HepG2 (cell line): ENCODE measurements at regions not wholly inside any gene's neighbourhood (a gene's known extent, or its start where the extent isn't known, plus 50 kb on each side); places are given as distances from the start of the nearest gene placed in this dataset.

Experiments used
- FOXK1 ChIP-seq: sonication (generic); formaldehyde crosslinking; IDR thresholded peaks from 2 replicates; pipeline ENCODE4 v1.4.0; 2020; ENCODE audit warnings: low read depth, missing genetic modification reagents, borderline replicate concordance
- KAT8 ChIP-seq: IDR thresholded peaks from 2 replicates; pipeline ENCODE4 v1.6.1; 2016; ENCODE audit warnings: missing genetic modification reagents, missing compliant biosample characterization
- KDM4B ChIP-seq: sonication (generic); formaldehyde crosslinking; IDR thresholded peaks from 2 replicates; pipeline ENCODE4 v1.4.0; 2020; ENCODE audit warnings: missing genetic modification reagents
- MEIS1 ChIP-seq: sonication (generic); formaldehyde crosslinking; IDR thresholded peaks from 2 replicates; pipeline ENCODE4 v1.9.0; 2021; ENCODE audit warnings: mild to moderate bottlenecking, missing genetic modification reagents, moderate library complexity, borderline replicate concordance
- MIER2 ChIP-seq: IDR thresholded peaks from 2 replicates; pipeline ENCODE4 v1.6.1; 2016; ENCODE audit warnings: missing biosample characterization, missing genetic modification reagents
- MXD4 ChIP-seq: IDR thresholded peaks from 2 replicates; pipeline ENCODE4 v1.6.1; 2016; ENCODE audit warnings: mild to moderate bottlenecking, missing biosample characterization, missing genetic modification reagents
- NAIF1 ChIP-seq: sonication (generic); formaldehyde crosslinking; IDR thresholded peaks from 2 replicates; pipeline ENCODE4 v1.5.0; 2020; ENCODE audit warnings: mild to moderate bottlenecking, missing genetic modification reagents, borderline replicate concordance
- SMAD9 ChIP-seq: sonication (generic); formaldehyde crosslinking; IDR thresholded peaks from 2 replicates; pipeline ENCODE4 v1.5.1; 2020; ENCODE audit warnings: mild to moderate bottlenecking, missing genetic modification reagents
- ZFAT ChIP-seq: sonication (generic); formaldehyde crosslinking; conservative IDR thresholded peaks from 2 replicates; pipeline ENCODE4 v1.8.1; 2023; ENCODE audit warnings: missing genetic modification reagents, inconsistent platforms
- ZFP36L2 ChIP-seq: sonication (generic); formaldehyde crosslinking; IDR thresholded peaks from 2 replicates; pipeline ENCODE4 v1.4.0; 2020; ENCODE audit warnings: missing genetic modification reagents
- ZKSCAN1 ChIP-seq: fragments of 150-350 bp; IDR thresholded peaks from 2 replicates; pipeline ENCODE4 v1.6.1; 2014; ENCODE audit warnings: low read length
- ZNF20 ChIP-seq: sonication (generic); formaldehyde crosslinking; IDR thresholded peaks from 2 replicates; pipeline ENCODE4 v1.4.0; 2020; ENCODE audit warnings: mild to moderate bottlenecking, moderate library complexity, missing genetic modification reagents
- ZNF264 ChIP-seq: sonication (generic); formaldehyde crosslinking; IDR thresholded peaks from 2 replicates; pipeline ENCODE4 v1.4.0; 2020; ENCODE audit warnings: missing genetic modification reagents
- ZNF678 ChIP-seq: sonication (generic); formaldehyde crosslinking; IDR thresholded peaks from 2 replicates; pipeline ENCODE4 v1.4.0; 2020; ENCODE audit warnings: mild to moderate bottlenecking, missing genetic modification reagents
- ZSCAN29 ChIP-seq: sonication (generic); formaldehyde crosslinking; conservative IDR thresholded peaks from 2 replicates; pipeline ENCODE4 v1.4.0; 2020; ENCODE audit warnings: mild to moderate bottlenecking, missing genetic modification reagents
- TF ChIP-seq, protein P1 (sequence below): sonication (generic); formaldehyde crosslinking; IDR thresholded peaks from 2 replicates; pipeline ENCODE4 v1.4.0; 2020; ENCODE audit warnings: missing genetic modification reagents, borderline replicate concordance
- TF ChIP-seq, protein P2 (sequence below): sonication (generic); formaldehyde crosslinking; IDR thresholded peaks from 2 replicates; pipeline ENCODE4 v1.5.1; 2020; ENCODE audit warnings: missing genetic modification reagents, mild to moderate bottlenecking, borderline replicate concordance
- TF ChIP-seq, protein P3 (sequence below): sonication (generic); formaldehyde crosslinking; IDR thresholded peaks from 2 replicates; pipeline ENCODE4 v1.4.0; 2020; ENCODE audit warnings: mild to moderate bottlenecking, missing genetic modification reagents
- TF ChIP-seq, protein P4 (sequence below): sonication (generic); formaldehyde crosslinking; IDR thresholded peaks from 2 replicates; pipeline ENCODE4 v1.9.0; 2022; ENCODE audit warnings: missing genetic modification reagents, mild to moderate bottlenecking, borderline replicate concordance
- TF ChIP-seq, protein P5 (sequence below): fragments of 450-650 bp; IDR thresholded peaks from 2 replicates; pipeline ENCODE4 v1.6.1; 2016

DNA sequence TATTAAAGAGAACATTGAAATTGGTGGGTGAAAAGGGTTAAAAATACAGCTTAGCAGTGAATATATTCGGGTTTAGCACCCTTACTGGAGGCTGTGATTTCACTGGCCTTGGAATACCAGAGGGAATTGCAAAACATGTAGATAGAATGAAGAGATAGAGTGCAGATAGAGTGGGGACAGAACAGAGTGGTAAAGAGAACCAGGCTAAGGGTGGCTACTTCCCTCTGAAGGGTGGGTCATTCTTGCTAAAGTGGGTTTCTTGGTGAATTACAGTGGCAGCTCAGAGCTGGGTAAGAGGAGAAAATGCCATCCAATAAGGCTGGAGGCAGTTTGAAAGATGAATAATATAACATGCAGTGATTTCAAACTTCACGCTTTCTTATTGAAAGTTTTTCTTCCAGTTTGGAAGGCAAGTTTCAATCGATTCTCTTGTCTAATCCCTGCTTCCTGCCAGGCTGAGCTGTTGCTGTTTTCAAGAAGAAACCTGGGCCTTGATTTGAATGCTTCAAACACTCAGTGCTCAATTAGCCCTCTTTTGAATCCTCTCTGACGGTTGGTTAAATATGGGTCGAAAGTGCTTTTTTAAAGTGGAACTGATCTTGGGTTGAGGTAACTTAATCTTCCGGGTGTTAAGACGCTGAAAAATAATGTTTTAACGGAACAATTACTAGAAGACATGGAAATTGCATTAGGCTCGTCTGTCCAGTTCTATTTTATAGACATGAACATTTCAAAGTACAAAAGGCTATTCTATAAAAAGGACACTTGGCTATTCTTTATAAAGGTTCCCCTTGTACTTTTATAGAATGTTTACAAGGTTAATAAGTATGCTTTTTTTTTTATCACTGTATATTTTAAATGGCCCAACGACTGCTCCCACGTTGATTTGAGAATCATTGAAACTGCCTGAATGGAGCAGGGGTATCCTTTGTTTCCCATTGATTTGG is 203.3 kb downstream of the BCAS1 start (continued):
- TF ChIP-seq ZNF678 (no peak), MIER2 (CRISPR knock-in tag) (peak; percentile 7; the same call in 1 of the 2 replicates), KAT8 (peak; percentile 25; the same call in 1 of the 2 replicates), SMAD9 (CRISPR knock-in tag) (no peak), MEIS1 (CRISPR knock-in tag) (no peak), NAIF1 (CRISPR knock-in tag) (no peak), ZKSCAN1 (no peak), ZFP36L2 (CRISPR knock-in tag) (no peak), ZNF20 (CRISPR knock-in tag) (no peak), FOXK1 (CRISPR knock-in tag) (peak; percentile 13; the same call in 1 of the 2 replicates), ZSCAN29 (CRISPR knock-in tag) (0 out of 2 replicates have a peak, but pooled peaks have one; percentile 47), MXD4 (CRISPR knock-in tag) (no peak), KDM4B (CRISPR knock-in tag) (no peak), ZNF264 (peak; percentile 14; the same call in 1 of the 2 replicates), ZFAT (CRISPR knock-in tag) (0 out of 2 replicates have a peak, but pooled peaks have one; percentile 65)
- TF ChIP-seq, protein P1, sequence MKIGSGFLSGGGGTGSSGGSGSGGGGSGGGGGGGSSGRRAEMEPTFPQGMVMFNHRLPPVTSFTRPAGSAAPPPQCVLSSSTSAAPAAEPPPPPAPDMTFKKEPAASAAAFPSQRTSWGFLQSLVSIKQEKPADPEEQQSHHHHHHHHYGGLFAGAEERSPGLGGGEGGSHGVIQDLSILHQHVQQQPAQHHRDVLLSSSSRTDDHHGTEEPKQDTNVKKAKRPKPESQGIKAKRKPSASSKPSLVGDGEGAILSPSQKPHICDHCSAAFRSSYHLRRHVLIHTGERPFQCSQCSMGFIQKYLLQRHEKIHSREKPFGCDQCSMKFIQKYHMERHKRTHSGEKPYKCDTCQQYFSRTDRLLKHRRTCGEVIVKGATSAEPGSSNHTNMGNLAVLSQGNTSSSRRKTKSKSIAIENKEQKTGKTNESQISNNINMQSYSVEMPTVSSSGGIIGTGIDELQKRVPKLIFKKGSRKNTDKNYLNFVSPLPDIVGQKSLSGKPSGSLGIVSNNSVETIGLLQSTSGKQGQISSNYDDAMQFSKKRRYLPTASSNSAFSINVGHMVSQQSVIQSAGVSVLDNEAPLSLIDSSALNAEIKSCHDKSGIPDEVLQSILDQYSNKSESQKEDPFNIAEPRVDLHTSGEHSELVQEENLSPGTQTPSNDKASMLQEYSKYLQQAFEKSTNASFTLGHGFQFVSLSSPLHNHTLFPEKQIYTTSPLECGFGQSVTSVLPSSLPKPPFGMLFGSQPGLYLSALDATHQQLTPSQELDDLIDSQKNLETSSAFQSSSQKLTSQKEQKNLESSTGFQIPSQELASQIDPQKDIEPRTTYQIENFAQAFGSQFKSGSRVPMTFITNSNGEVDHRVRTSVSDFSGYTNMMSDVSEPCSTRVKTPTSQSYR (CRISPR knock-in tag) = no peak
- TF ChIP-seq, protein P2, sequence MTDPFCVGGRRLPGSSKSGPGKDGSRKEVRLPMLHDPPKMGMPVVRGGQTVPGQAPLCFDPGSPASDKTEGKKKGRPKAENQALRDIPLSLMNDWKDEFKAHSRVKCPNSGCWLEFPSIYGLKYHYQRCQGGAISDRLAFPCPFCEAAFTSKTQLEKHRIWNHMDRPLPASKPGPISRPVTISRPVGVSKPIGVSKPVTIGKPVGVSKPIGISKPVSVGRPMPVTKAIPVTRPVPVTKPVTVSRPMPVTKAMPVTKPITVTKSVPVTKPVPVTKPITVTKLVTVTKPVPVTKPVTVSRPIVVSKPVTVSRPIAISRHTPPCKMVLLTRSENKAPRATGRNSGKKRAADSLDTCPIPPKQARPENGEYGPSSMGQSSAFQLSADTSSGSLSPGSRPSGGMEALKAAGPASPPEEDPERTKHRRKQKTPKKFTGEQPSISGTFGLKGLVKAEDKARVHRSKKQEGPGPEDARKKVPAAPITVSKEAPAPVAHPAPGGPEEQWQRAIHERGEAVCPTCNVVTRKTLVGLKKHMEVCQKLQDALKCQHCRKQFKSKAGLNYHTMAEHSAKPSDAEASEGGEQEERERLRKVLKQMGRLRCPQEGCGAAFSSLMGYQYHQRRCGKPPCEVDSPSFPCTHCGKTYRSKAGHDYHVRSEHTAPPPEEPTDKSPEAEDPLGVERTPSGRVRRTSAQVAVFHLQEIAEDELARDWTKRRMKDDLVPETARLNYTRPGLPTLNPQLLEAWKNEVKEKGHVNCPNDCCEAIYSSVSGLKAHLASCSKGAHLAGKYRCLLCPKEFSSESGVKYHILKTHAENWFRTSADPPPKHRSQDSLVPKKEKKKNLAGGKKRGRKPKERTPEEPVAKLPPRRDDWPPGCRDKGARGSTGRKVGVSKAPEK (CRISPR knock-in tag) = no peak
- TF ChIP-seq, protein P3, sequence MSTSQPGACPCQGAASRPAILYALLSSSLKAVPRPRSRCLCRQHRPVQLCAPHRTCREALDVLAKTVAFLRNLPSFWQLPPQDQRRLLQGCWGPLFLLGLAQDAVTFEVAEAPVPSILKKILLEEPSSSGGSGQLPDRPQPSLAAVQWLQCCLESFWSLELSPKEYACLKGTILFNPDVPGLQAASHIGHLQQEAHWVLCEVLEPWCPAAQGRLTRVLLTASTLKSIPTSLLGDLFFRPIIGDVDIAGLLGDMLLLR (CRISPR knock-in tag) = no peak
- TF ChIP-seq, protein P4, sequence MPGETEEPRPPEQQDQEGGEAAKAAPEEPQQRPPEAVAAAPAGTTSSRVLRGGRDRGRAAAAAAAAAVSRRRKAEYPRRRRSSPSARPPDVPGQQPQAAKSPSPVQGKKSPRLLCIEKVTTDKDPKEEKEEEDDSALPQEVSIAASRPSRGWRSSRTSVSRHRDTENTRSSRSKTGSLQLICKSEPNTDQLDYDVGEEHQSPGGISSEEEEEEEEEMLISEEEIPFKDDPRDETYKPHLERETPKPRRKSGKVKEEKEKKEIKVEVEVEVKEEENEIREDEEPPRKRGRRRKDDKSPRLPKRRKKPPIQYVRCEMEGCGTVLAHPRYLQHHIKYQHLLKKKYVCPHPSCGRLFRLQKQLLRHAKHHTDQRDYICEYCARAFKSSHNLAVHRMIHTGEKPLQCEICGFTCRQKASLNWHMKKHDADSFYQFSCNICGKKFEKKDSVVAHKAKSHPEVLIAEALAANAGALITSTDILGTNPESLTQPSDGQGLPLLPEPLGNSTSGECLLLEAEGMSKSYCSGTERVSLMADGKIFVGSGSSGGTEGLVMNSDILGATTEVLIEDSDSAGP = no peak
- TF ChIP-seq, protein P5, sequence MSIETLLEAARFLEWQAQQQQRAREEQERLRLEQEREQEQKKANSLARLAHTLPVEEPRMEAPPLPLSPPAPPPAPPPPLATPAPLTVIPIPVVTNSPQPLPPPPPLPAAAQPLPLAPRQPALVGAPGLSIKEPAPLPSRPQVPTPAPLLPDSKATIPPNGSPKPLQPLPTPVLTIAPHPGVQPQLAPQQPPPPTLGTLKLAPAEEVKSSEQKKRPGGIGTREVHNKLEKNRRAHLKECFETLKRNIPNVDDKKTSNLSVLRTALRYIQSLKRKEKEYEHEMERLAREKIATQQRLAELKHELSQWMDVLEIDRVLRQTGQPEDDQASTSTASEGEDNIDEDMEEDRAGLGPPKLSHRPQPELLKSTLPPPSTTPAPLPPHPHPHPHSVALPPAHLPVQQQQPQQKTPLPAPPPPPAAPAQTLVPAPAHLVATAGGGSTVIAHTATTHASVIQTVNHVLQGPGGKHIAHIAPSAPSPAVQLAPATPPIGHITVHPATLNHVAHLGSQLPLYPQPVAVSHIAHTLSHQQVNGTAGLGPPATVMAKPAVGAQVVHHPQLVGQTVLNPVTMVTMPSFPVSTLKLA = no peak
